GM12878 (cell line): ENCODE measurements at regions not wholly inside any gene's neighbourhood (a gene's known extent, or its start where the extent isn't known, plus 50 kb on each side); places are given as distances from the start of the nearest gene placed in this dataset.

Experiments used
- ATAC-seq: fragments of 200-7000 bp; cut with Tn5 transposase; 3 replicates; pipeline ENCODE4 v1.9.1; 2020; ENCODE audit warnings: mild to moderate bottlenecking, moderate library complexity
- BruUV-seq: library from RNA; stranded (reverse); fragments of 400-500 nt; replicated peaks from 2 replicates; lab custom pipeline; 2021; lab: Mats Ljungman, UMichigan
- CTCF ChIA-PET: fragments of 300-600 bp; sonication (Branson Sonifier 250); formaldehyde crosslinking; extraction: SDS; loops from one replicate; lab custom pipeline; 2021; ENCODE audit warnings: inconsistent platforms; lab: Yijun Ruan, JAX
- POLR2A ChIA-PET: fragments of 350-600 bp; formaldehyde crosslinking; extraction: SDS; loops from one replicate; lab custom pipeline; 2021; ENCODE audit warnings: inconsistent platforms; lab: Charles Lee
- RAD21 ChIA-PET: fragments of 300-600 bp; sonication (Branson Sonifier 250); formaldehyde crosslinking; loops from one replicate; lab custom pipeline; 2023; ENCODE audit warnings: antibody characterized with exemption; ENCODE audit not compliant: unreplicated experiment; lab: Charles Lee
- SMC1A ChIA-PET: fragments of 300-600 bp; sonication (Branson Sonifier 250); formaldehyde crosslinking; loops from one replicate; lab custom pipeline; 2023; ENCODE audit not compliant: unreplicated experiment, uncharacterized antibody; lab: Charles Lee
- DNase-seq: peaks from one replicate; pipeline ENCODE4 v3.0.0-alpha.2; 2011; ENCODE audit warnings: low read depth, low spot score
- FAIRE-seq: peaks from 3 replicates; lab custom pipeline; 2011; peaks lifted over from hg19 to GRCh38; lab: Jason Lieb, UNC
- H2AFZ ChIP-seq: 2 replicates; pipeline ENCODE4 v1.6.0; 2011; ENCODE audit warnings: low read depth, low read length, control low read depth; ENCODE audit not compliant: control insufficient read depth
- H3K27ac ChIP-seq: 2 replicates; pipeline ENCODE4 v1.5.1; 2011; ENCODE audit warnings: control low read depth; ENCODE audit not compliant: control insufficient read depth, insufficient read depth
- H3K27me3 ChIP-seq, 2 experiments: replicated peaks in 1 of 2; 2 replicates each; pipeline versions ENCODE4 v1.6.0 to v1.6.1; 2011; ENCODE audit warnings: low read length in 1 of 2; ENCODE audit not compliant: control insufficient read depth in 2 of 2, insufficient read depth in 2 of 2
- H3K36me3 ChIP-seq, 2 experiments: 2 replicates each; pipeline ENCODE4 v1.5.1; 2011; ENCODE audit warnings: low read length in 1 of 2; ENCODE audit not compliant: control insufficient read depth in 2 of 2, insufficient read depth in 2 of 2
- H3K4me1 ChIP-seq: 2 replicates; pipeline ENCODE4 v1.6.1; 2011; ENCODE audit warnings: mild to moderate bottlenecking, low read length, moderate library complexity, mixed read lengths; ENCODE audit not compliant: control insufficient read depth, insufficient read depth
- H3K4me2 ChIP-seq: 2 replicates; pipeline ENCODE4 v1.6.0; 2011; ENCODE audit warnings: control low read depth; ENCODE audit not compliant: control insufficient read depth, insufficient read depth
- H3K4me3 ChIP-seq: fragments of 200-600 bp; sonication (generic); 2 replicates; pipeline ENCODE4 v1.5.1; 2016
- H3K79me2 ChIP-seq: 2 replicates; pipeline ENCODE4 v1.6.0; 2011; ENCODE audit warnings: low read length; ENCODE audit not compliant: control insufficient read depth, insufficient read depth
- H3K9ac ChIP-seq: 2 replicates; pipeline ENCODE4 v1.8.0; 2011; ENCODE audit warnings: low read length, control low read depth, mixed read lengths; ENCODE audit not compliant: control insufficient read depth, insufficient read depth
- H3K9me3 ChIP-seq: replicated peaks from 3 replicates; pipeline ENCODE4 v1.5.1; 2011; ENCODE audit warnings: mild to moderate bottlenecking, low read length; ENCODE audit not compliant: control insufficient read depth, insufficient read depth
- H4K20me1 ChIP-seq: 2 replicates; pipeline ENCODE4 v1.6.0; 2011; ENCODE audit not compliant: control insufficient read depth, insufficient read depth
- ASH2L ChIP-seq: fragments of 300-600, 200-600 bp; sonication (generic); IDR thresholded peaks from 2 replicates; pipeline ENCODE4 v1.6.1; 2017; ENCODE audit warnings: low read depth, mild to moderate bottlenecking, borderline replicate concordance
- EGR1 ChIP-seq, 2 experiments: IDR thresholded peaks; 1 replicate in 1 of 2; 2 replicates in 1 of 2; pipeline ENCODE4 v1.6.1; 2011 to 2012; ENCODE audit warnings: low read depth in 2 of 2, low read length in 2 of 2, borderline replicate concordance in 1 of 2, mild to moderate bottlenecking in 1 of 2, moderate library complexity in 1 of 2
- IRF3 ChIP-seq: fragments of 450-650 bp; IDR thresholded peaks from 2 replicates; pipeline ENCODE4 v1.6.1; 2014; ENCODE audit warnings: mild to moderate bottlenecking
- RAD21 ChIP-seq: IDR thresholded peaks from 2 replicates; pipeline ENCODE4 v1.6.1; 2011; ENCODE audit warnings: mild to moderate bottlenecking, low read depth, low read length, moderate library complexity; ENCODE audit not compliant: insufficient read depth
- RUNX3 ChIP-seq: IDR thresholded peaks from 2 replicates; pipeline ENCODE4 v1.6.1; 2012; ENCODE audit warnings: low read length, inconsistent platforms
- SIN3A ChIP-seq: IDR thresholded peaks from 2 replicates; pipeline ENCODE4 v1.6.1; 2012; ENCODE audit warnings: low read depth, low read length, improper control_type of control experiment
- in situ Hi-C: fragments of 300-500 bp; cut with MboI; formaldehyde crosslinking; loops from 9 replicates; pipeline ENCODE4 v1.14.3; 2018; ENCODE audit warnings: mixed read lengths
- intact Hi-C: fragments of 100-400 bp; cut with micrococcal nuclease; formaldehyde crosslinking; loops from one replicate; pipeline ENCODE4 v1.14.2; 2022; ENCODE audit not compliant: unreplicated experiment
- TF ChIP-seq, protein P1 (sequence below): IDR thresholded peaks from 2 replicates; pipeline ENCODE4 v1.6.1; 2011; ENCODE audit warnings: low read depth, low read length, improper control_type of control experiment, borderline replicate concordance
- TF ChIP-seq, protein P2 (sequence below): IDR thresholded peaks from 2 replicates; pipeline ENCODE4 v1.6.1; 2012; ENCODE audit warnings: low read depth, low read length, improper control_type of control experiment

- ATAC-seq = no peak
- Histone ChIP-seq H3K4me2 (no peak overlapping the region), H3K79me2 (no peaks in the 10 kb centered on the region), H3K4me3 (no peak overlapping the region), H3K27me3 (no peaks in the 10 kb centered on the region), H3K4me1 (no peaks in the 10 kb centered on the region), H3K36me3 (no peaks in the 10 kb centered on the region), H3K27ac (no peak overlapping the region), H3K9ac (no peak overlapping the region), H2AFZ (no peak overlapping the region), H4K20me1 (no peaks in the 10 kb centered on the region), H3K9me3 (no peaks in the 10 kb centered on the region)
- ChIA-PET CTCF (interaction anchor here (0.8 to 0.9 kb wide), 2 partner anchors 122 to 362 kb away, joined by 3 read pairs; no protein-coding TSS in a partner anchor), RAD21 (interaction anchor here (1.1 kb wide), 1 partner anchor 14 kb away, joined by 3 read pairs; no protein-coding TSS in a partner anchor), POLR2A (no interaction called here), SMC1A (interaction anchor here (0.7 kb wide), 1 partner anchor 19 kb away, joined by 3 read pairs; no protein-coding TSS in a partner anchor)
- TF ChIP-seq ASH2L (no peak), RUNX3 (no peak), EGR1 (IDR thresholded peaks at IDR 0.05; ENCODE audit: borderline replicate concordance in 1 of 2, low read depth in 2 of 2, low read length in 2 of 2) (no peak), RAD21 (no peak), IRF3 (no peak), SIN3A (no peak)
- TF ChIP-seq, protein P1, sequence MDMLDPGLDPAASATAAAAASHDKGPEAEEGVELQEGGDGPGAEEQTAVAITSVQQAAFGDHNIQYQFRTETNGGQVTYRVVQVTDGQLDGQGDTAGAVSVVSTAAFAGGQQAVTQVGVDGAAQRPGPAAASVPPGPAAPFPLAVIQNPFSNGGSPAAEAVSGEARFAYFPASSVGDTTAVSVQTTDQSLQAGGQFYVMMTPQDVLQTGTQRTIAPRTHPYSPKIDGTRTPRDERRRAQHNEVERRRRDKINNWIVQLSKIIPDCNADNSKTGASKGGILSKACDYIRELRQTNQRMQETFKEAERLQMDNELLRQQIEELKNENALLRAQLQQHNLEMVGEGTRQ = no peak
- TF ChIP-seq, protein P2, sequence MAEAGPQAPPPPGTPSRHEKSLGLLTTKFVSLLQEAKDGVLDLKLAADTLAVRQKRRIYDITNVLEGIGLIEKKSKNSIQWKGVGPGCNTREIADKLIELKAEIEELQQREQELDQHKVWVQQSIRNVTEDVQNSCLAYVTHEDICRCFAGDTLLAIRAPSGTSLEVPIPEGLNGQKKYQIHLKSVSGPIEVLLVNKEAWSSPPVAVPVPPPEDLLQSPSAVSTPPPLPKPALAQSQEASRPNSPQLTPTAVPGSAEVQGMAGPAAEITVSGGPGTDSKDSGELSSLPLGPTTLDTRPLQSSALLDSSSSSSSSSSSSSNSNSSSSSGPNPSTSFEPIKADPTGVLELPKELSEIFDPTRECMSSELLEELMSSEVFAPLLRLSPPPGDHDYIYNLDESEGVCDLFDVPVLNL = no peak
- FAIRE-seq = no peak
- BruUV-seq = no TSS peak
- in situ Hi-C loops (loop anchor here (25.0 kb wide), 1 partner anchor 1388 kb away; no protein-coding TSS in a partner anchor), intact Hi-C loops (no loop called here)
- DNase-seq = no peak
Measured at GRCh38 chrX:106499473-106499872, 112.3 kb upstream of the RADX start.
